Body of pancreas (tissue), 4 donors: ENCODE measurements at regions not wholly inside any gene's neighbourhood (a gene's known extent, or its start where the extent isn't known, plus 50 kb on each side); places are given as distances from the start of the nearest gene placed in this dataset.

Experiments
- ATAC-seq: fragments of 150-250 bp; one replicate; pipeline ENCODE4 v1.9.1; 2016
- DNase-seq, 4 donors: peaks; one replicate each; pipeline ENCODE4 v3.0.0-alpha.2; 2019
- H3K27ac ChIP-seq, 4 donors: fragments of 200-600 bp; sonication (generic); 1 replicate in 3 of 4; 2 replicates in 1 of 4; pipeline versions ENCODE4 v1.5.1 to v1.6.1; 2016 to 2019; ENCODE audit warnings: mild to moderate bottlenecking in 1 of 4, mixed read lengths in 1 of 4, moderate library complexity in 1 of 4
- H3K27me3 ChIP-seq, 2 donors: fragments of 200-600 bp; sonication (generic); one replicate each; pipeline ENCODE4 v1.6.0; 2016; ENCODE audit warnings: mild to moderate bottlenecking in 1 of 2
- H3K36me3 ChIP-seq, 2 donors: fragments of 200-600 bp; sonication (generic); replicated peaks in 1 of 2; 2 replicates each; pipeline ENCODE4 v1.5.1; 2016; ENCODE audit warnings: low read depth in 2 of 2; ENCODE audit not compliant: insufficient read depth in 1 of 2
- H3K4me1 ChIP-seq: fragments of 200-600 bp; sonication (generic); one replicate; pipeline ENCODE4 v1.6.0; 2016
- H3K4me3 ChIP-seq, 2 donors: fragments of 200-600 bp; sonication (generic); 1 replicate in 1 of 2; 2 replicates in 1 of 2; pipeline ENCODE4 v1.5.1; 2016 to 2019
- H3K9me3 ChIP-seq, 3 donors: fragments of 200-600 bp; sonication (generic); 1 replicate in 2 of 3; 2 replicates in 1 of 3; pipeline ENCODE4 v1.5.1; 2016
- CTCF ChIP-seq, 7 experiments: fragments of 450-650 bp in 4 of 7; fragments of 200-600 bp in 3 of 7; sonication (generic) in 3 of 7; IDR thresholded peaks; one replicate each; pipeline ENCODE4 v1.5.1; 2016 to 2019; ENCODE audit warnings: antibody characterized with exemption in 7 of 7
- POLR2A ChIP-seq, 3 donors: fragments of 450-650 bp; IDR thresholded peaks; one replicate each; pipeline ENCODE4 v1.6.1; 2016; ENCODE audit warnings: antibody characterized with exemption in 3 of 3, mild to moderate bottlenecking in 2 of 3
- WGBS, 2 donors: methylation state at CpG; one replicate each; pipeline ENCODE4 v1.1.5; 2017; 5-methylcytosine and 5-hydroxymethylcytosine counted together
- intact Hi-C: fragments of 100-400 bp; cut with DNase I; formaldehyde crosslinking; loops from one replicate; pipeline ENCODE4 v1.15.1; 2023

GRCh38 chr11:109300211-109300610 lies 121.8 kb upstream of the C11orf87 start:
- intact Hi-C loops, result no loop called here
- ATAC-seq (no peak), DNase-seq (no peak)
- no peak overlapping the region for H3K4me3 ChIP-seq
- TF ChIP-seq POLR2A (IDR thresholded peaks at IDR 0.05) (no peak), CTCF (IDR thresholded peaks at IDR 0.05) (no peak)
- no peaks in the 10 kb centered on the region for H3K27me3 ChIP-seq
- no peaks in the 10 kb centered on the region for H3K4me1 ChIP-seq
- H3K36me3 ChIP-seq, result no peaks in the 10 kb centered on the region
- no peak overlapping the region for H3K27ac ChIP-seq
- H3K9me3 ChIP-seq, result no peaks in the 10 kb centered on the region
- 65 to 77% methylated on average over 2 to 3 of the region's 3 CpGs for WGBS, 2 donors

GRCh38 chr11:109302591-109303334 lies 119.2 kb upstream of the C11orf87 start:
- intact Hi-C loops, result no loop called here
- H3K27ac ChIP-seq, result no peak overlapping the region
- H3K36me3 ChIP-seq, result no peaks in the 10 kb centered on the region
- H3K27me3 ChIP-seq, result no peaks in the 10 kb centered on the region
- no peak for DNase-seq
- ATAC-seq, result no peak
- WGBS, 2 donors, result 60 to 68% methylated on average over 4 of the region's 4 CpGs
- TF ChIP-seq POLR2A (IDR thresholded peaks at IDR 0.05), result no peak
- no peak for TF ChIP-seq CTCF (IDR thresholded peaks at IDR 0.05)
- no peaks in the 10 kb centered on the region for H3K4me1 ChIP-seq
- no peak overlapping the region for H3K4me3 ChIP-seq
- no peaks in the 10 kb centered on the region for H3K9me3 ChIP-seq

- intact Hi-C loops, result no loop called here
Observed at GRCh38 chr11:109303342-109303741, 118.6 kb upstream of the C11orf87 start.

GRCh38 chr11:109304159-109304558 lies 117.8 kb upstream of the C11orf87 start:
- ATAC-seq, result no peak
- no peak for DNase-seq
- intact Hi-C loops, result no loop called here
- Histone ChIP-seq H3K9me3 (no peaks in the 10 kb centered on the region), H3K4me3 (no peak overlapping the region), H3K36me3 (no peaks in the 10 kb centered on the region), H3K27ac (no peak overlapping the region), H3K27me3 (no peaks in the 10 kb centered on the region), H3K4me1 (no peaks in the 10 kb centered on the region)
- no peak for TF ChIP-seq CTCF (IDR thresholded peaks at IDR 0.05)
- WGBS, 2 donors, result 60 to 78% methylated on average over 1 of the region's 1 CpG

More at GRCh38 chr11:109303342-109303741, 118.6 kb upstream of the C11orf87 start:
- no peaks in the 10 kb centered on the region for H3K36me3 ChIP-seq
- no peak overlapping the region for H3K27ac ChIP-seq
- no peak for TF ChIP-seq POLR2A (IDR thresholded peaks at IDR 0.05)
- TF ChIP-seq CTCF (IDR thresholded peaks at IDR 0.05), result no peak
- ATAC-seq (no peak), DNase-seq (no peak)
- H3K4me1 ChIP-seq, result no peaks in the 10 kb centered on the region
- 34 to 50% methylated on average over 1 of the region's 1 CpG for WGBS, 2 donors
- no peaks in the 10 kb centered on the region for H3K9me3 ChIP-seq
- no peak overlapping the region for H3K4me3 ChIP-seq
- H3K27me3 ChIP-seq, result no peaks in the 10 kb centered on the region

- no peaks in the 10 kb centered on the region for H3K36me3 ChIP-seq
- WGBS, 2 donors, result 82 to 87% methylated on average over 7 of the region's 7 CpGs
- H3K9me3 ChIP-seq, result no peaks in the 10 kb centered on the region
- intact Hi-C loops, result no loop called here
- DNase-seq, result no peak
- TF ChIP-seq CTCF (IDR thresholded peaks at IDR 0.05) (no peak), POLR2A (IDR thresholded peaks at IDR 0.05) (no peak)
- no peak for ATAC-seq
- H3K27ac ChIP-seq, result no peak overlapping the region
- no peaks in the 10 kb centered on the region for H3K4me1 ChIP-seq
- H3K4me3 ChIP-seq, result no peak overlapping the region
- H3K27me3 ChIP-seq, result no peaks in the 10 kb centered on the region
Observed at GRCh38 chr11:109305009-109305408, 117.0 kb upstream of the C11orf87 start.
